Endothelial cell of umbilical vein (primary cell): ENCODE measurements at regions not wholly inside any gene's neighbourhood (a gene's known extent, or its start where the extent isn't known, plus 50 kb on each side); places are given as distances from the start of the nearest gene placed in this dataset.

Experiments
- EZH2 ChIP-seq: IDR thresholded peaks from 2 replicates; pipeline ENCODE4 v1.6.1; 2012; ENCODE audit warnings: borderline replicate concordance, low read depth, mild to moderate bottlenecking, moderate library complexity, low read length, inconsistent platforms; ENCODE audit not compliant: severe bottlenecking
- GATA2 ChIP-seq: IDR thresholded peaks from 2 replicates; pipeline ENCODE4 v1.7.0; 2011; ENCODE audit warnings: low read depth, mild to moderate bottlenecking, moderate library complexity, mixed read lengths, low read length; ENCODE audit not compliant: insufficient read length, insufficient read depth
- MYC ChIP-seq: IDR thresholded peaks from one replicate; pipeline ENCODE4 v1.6.1; 2011; ENCODE audit warnings: mild to moderate bottlenecking, low read depth, low read length
- POLR2A ChIP-seq: IDR thresholded peaks from 2 replicates; pipeline ENCODE4 v1.6.1; 2012; ENCODE audit warnings: low read depth, mild to moderate bottlenecking, control low read depth, low read length
- POLR2AphosphoS5 ChIP-seq: IDR thresholded peaks from 2 replicates; pipeline ENCODE4 v1.6.1; 2012; ENCODE audit warnings: low read depth, mild to moderate bottlenecking, control low read depth, low read length, moderate library complexity; ENCODE audit not compliant: insufficient read depth
- TF ChIP-seq, protein P1 (sequence below), 2 donors: IDR thresholded peaks; 1 replicate in 1 of 2; 2 replicates in 1 of 2; pipeline ENCODE4 v1.5.1; 2011; ENCODE audit warnings: low read length in 2 of 2, mild to moderate bottlenecking in 2 of 2, moderate library complexity in 2 of 2, control low read depth in 1 of 2, inconsistent platforms in 1 of 2, low read depth in 1 of 2; ENCODE audit not compliant: insufficient read depth in 1 of 2; ENCODE audit errors: extremely low read depth in 1 of 2
- TF ChIP-seq, protein P2 (sequence below): IDR thresholded peaks from 2 replicates; pipeline ENCODE4 v1.6.1; 2011; ENCODE audit not compliant: insufficient read depth, insufficient read length

DNA sequence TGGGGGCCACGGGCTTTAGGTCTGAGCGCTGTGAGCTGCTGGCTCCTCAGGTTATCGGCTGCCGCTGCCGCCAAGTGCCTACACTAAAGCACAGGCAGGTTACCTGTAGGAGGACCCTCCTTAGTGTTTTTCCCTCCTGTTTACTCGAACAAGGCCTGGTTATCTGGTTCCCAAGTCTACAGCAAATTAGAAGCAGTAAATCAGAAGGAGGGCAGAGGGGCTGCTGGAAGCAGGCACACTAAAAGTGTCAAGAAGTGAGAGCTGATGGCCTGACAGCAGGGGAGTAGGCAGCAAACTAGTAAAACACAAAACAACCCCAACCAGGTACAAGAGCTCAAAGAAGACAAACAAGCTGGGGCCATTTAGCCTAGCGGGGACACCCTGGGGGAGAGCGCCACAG is 125.0 kb upstream of the PJA1 start:
- TF ChIP-seq, protein P1, sequence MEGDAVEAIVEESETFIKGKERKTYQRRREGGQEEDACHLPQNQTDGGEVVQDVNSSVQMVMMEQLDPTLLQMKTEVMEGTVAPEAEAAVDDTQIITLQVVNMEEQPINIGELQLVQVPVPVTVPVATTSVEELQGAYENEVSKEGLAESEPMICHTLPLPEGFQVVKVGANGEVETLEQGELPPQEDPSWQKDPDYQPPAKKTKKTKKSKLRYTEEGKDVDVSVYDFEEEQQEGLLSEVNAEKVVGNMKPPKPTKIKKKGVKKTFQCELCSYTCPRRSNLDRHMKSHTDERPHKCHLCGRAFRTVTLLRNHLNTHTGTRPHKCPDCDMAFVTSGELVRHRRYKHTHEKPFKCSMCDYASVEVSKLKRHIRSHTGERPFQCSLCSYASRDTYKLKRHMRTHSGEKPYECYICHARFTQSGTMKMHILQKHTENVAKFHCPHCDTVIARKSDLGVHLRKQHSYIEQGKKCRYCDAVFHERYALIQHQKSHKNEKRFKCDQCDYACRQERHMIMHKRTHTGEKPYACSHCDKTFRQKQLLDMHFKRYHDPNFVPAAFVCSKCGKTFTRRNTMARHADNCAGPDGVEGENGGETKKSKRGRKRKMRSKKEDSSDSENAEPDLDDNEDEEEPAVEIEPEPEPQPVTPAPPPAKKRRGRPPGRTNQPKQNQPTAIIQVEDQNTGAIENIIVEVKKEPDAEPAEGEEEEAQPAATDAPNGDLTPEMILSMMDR (IDR thresholded peaks at IDR 0.05; ENCODE audit: extremely low read depth in 1 of 2, insufficient read depth in 1 of 2, low read depth in 1 of 2, low read length in 2 of 2) = no peak
- no peak for TF ChIP-seq POLR2A
- TF ChIP-seq EZH2 = no peak
- TF ChIP-seq MYC = no peak
- TF ChIP-seq, protein P2, sequence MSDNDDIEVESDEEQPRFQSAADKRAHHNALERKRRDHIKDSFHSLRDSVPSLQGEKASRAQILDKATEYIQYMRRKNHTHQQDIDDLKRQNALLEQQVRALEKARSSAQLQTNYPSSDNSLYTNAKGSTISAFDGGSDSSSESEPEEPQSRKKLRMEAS = no peak
- no peak for TF ChIP-seq POLR2AphosphoS5
- TF ChIP-seq GATA2 = no peak
